Progenitor cell of endocrine pancreas (in vitro differentiated cells): ENCODE measurements at regions not wholly inside any gene's neighbourhood (a gene's known extent, or its start where the extent isn't known, plus 50 kb on each side); places are given as distances from the start of the nearest gene placed in this dataset.

Source experiments
- DNase-seq: peaks from one replicate; pipeline ENCODE4 v3.0.0; 2021; ENCODE audit warnings: low spot score; ENCODE audit not compliant: unreplicated experiment
- H3K27ac Mint-ChIP-seq: 2 replicates; pipeline ENCODE4 v1.8.0; 2021; ENCODE audit warnings: mild to moderate bottlenecking, moderate library complexity, mixed read lengths
- H3K27me3 Mint-ChIP-seq: 2 replicates; pipeline ENCODE4 v1.8.0; 2021; ENCODE audit warnings: mixed read lengths
- H3K36me3 Mint-ChIP-seq: 2 replicates; pipeline ENCODE4 v1.8.0; 2022; ENCODE audit warnings: mixed read lengths; ENCODE audit not compliant: insufficient read depth
- H3K4me1 Mint-ChIP-seq: 2 replicates; pipeline ENCODE4 v1.8.0; 2021; ENCODE audit warnings: low read depth, mixed read lengths
- H3K4me3 Mint-ChIP-seq: 2 replicates; pipeline ENCODE4 v1.8.0; 2021; ENCODE audit warnings: low read depth, mild to moderate bottlenecking, moderate library complexity, mixed read lengths
- H3K9me3 Mint-ChIP-seq: 2 replicates; pipeline ENCODE4 v1.8.0; 2021; ENCODE audit warnings: low read depth, mixed read lengths
- TF ChIP-seq, protein P1 (sequence below): fragments of 200-600 bp; sonication (generic); IDR thresholded peaks from one replicate; pipeline ENCODE4 v1.5.0; 2021; ENCODE audit warnings: antibody characterized with exemption, mild to moderate bottlenecking; ENCODE audit not compliant: unreplicated experiment

DNA sequence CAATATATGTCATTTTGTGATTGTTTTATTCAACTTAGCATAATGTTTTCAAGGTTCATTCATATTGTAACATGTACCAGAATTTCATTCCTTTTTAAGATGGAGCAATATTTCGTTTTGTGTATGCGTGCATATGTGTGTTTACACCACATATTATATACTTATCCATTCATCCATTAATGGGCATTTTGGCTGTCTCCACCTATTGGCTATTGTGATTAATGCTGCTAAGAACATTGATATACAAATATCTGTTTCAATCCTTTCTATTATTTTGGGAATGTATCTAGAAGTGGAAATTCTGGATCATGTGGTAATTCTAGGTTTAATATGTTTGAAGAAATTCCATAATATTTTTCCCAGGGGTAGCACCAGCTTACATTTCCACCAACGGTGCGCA, 403.9 kb upstream of the LMCD1 start:
- Mint-ChIP-seq H3K9me3 (no peaks in the 10 kb centered on the region), H3K36me3 (no peaks in the 10 kb centered on the region), H3K27me3 (no peaks in the 10 kb centered on the region), H3K27ac (no peak overlapping the region), H3K4me3 (no peak overlapping the region), H3K4me1 (no peaks in the 10 kb centered on the region)
- DNase-seq, result no peak
- TF ChIP-seq, protein P1, sequence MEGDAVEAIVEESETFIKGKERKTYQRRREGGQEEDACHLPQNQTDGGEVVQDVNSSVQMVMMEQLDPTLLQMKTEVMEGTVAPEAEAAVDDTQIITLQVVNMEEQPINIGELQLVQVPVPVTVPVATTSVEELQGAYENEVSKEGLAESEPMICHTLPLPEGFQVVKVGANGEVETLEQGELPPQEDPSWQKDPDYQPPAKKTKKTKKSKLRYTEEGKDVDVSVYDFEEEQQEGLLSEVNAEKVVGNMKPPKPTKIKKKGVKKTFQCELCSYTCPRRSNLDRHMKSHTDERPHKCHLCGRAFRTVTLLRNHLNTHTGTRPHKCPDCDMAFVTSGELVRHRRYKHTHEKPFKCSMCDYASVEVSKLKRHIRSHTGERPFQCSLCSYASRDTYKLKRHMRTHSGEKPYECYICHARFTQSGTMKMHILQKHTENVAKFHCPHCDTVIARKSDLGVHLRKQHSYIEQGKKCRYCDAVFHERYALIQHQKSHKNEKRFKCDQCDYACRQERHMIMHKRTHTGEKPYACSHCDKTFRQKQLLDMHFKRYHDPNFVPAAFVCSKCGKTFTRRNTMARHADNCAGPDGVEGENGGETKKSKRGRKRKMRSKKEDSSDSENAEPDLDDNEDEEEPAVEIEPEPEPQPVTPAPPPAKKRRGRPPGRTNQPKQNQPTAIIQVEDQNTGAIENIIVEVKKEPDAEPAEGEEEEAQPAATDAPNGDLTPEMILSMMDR, result no peak

DNA sequence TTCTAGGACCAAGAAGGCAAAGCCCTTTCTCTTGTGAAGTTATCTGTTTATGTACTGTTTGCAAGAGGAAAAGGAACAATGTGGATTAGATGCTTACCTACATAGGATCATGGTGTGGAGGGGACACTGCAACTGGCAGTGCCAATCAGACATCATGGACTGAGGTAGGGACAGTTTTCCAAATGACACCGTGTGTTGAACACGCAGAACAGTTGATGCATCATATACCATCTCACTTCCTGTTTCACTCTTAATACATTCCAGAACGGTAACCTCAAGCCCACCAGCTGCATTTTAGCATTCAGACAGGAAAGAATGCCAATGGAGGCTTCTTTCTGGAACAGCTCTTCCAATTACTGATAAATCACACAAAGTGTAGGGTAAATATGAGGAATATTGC, 397.7 kb upstream of the LMCD1 start:
- TF ChIP-seq, protein P1, result no peak
- DNase-seq, result no peak
- H3K4me1 Mint-ChIP-seq, result no peaks in the 10 kb centered on the region
- H3K27ac Mint-ChIP-seq, result no peak overlapping the region
- H3K4me3 Mint-ChIP-seq, result no peak overlapping the region
- H3K36me3 Mint-ChIP-seq, result no peaks in the 10 kb centered on the region
- no peaks in the 10 kb centered on the region for H3K27me3 Mint-ChIP-seq
- H3K9me3 Mint-ChIP-seq, result no peaks in the 10 kb centered on the region

GRCh38 chr3:8106921-8107320, 394.7 kb upstream of the LMCD1 start:
- TF ChIP-seq, protein P1, result no peak
- H3K4me1 Mint-ChIP-seq, result no peaks in the 10 kb centered on the region
- no peaks in the 10 kb centered on the region for H3K27me3 Mint-ChIP-seq

DNA sequence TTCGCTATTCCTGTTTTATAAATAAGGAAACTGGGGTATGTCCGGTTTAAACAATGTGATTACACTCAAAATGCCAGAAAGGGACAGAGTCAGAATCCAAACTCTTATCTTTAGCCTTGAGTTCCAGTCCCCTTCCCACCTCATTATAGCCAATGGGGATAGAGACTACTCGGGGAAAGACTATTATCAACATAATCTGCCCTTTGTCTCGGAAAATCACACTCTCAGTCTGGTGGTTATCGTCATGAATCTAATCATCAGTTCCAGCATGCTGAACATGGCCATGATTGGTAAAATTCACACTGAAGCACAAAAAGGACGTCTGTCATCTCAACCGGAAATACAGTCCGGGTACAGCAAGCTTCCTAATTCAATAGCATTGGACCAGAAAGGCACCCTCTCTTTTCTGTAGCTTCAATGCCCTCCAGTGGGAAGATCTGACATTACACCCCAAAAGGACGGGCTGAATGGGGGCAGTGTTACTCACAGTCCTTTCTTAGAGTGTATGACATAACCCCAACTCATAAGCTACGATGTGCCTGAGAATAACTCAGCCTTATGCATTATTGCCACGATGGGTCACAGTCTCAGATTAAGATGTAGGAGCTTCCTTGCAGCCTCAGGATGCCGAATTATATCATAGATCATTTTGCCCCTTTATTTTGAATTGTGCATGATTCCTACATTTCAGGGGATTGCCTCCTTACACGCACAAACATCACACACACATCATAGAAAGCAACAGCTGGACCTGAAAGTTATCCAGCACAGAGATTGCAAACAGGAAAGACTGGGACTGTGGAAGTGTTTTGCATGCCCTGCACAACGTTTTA, 390.4 kb upstream of the LMCD1 start:
- H3K9me3 Mint-ChIP-seq, result no peaks in the 10 kb centered on the region
- TF ChIP-seq, protein P1, result peak; percentile 81
- H3K36me3 Mint-ChIP-seq, result no peaks in the 10 kb centered on the region
- no peak overlapping the region for H3K27ac Mint-ChIP-seq
- H3K27me3 Mint-ChIP-seq, result peaks cover 7% of the 10 kb centered on the region
- DNase-seq, result peak; percentile 55
- peak overlapping the region; percentile 61 for H3K4me3 Mint-ChIP-seq
- H3K4me1 Mint-ChIP-seq, result peaks cover 1% of the 10 kb centered on the region

More at GRCh38 chr3:8106921-8107320, 394.7 kb upstream of the LMCD1 start:
- Mint-ChIP-seq H3K9me3 (no peaks in the 10 kb centered on the region), H3K36me3 (no peaks in the 10 kb centered on the region), H3K4me3 (no peak overlapping the region), H3K27ac (no peak overlapping the region)
- no peak for DNase-seq

- H3K27ac Mint-ChIP-seq, result no peak overlapping the region
- no peaks in the 10 kb centered on the region for H3K9me3 Mint-ChIP-seq
- peaks cover 1% of the 10 kb centered on the region for H3K4me1 Mint-ChIP-seq
- H3K36me3 Mint-ChIP-seq, result no peaks in the 10 kb centered on the region
- TF ChIP-seq, protein P1, result no peak
- no peak for DNase-seq
- H3K27me3 Mint-ChIP-seq, result peaks cover 7% of the 10 kb centered on the region
- H3K4me3 Mint-ChIP-seq, result no peak overlapping the region
Measured at GRCh38 chr3:8112587-8112986, 389.0 kb upstream of the LMCD1 start.
